Hematopoietic multipotent progenitor cell treated with erythropoietin and hydrocortisone succinate and interleukin-3 and kit ligand, for 15 days (in vitro differentiated cells): ENCODE measurements at regions not wholly inside any gene's neighbourhood (a gene's known extent, or its start where the extent isn't known, plus 50 kb on each side); places are given as distances from the start of the nearest gene placed in this dataset.

Experiments
- DNase-seq: peaks from one replicate; pipeline ENCODE4 v3.0.0-alpha.2; 2015; ENCODE audit warnings: low spot score

GRCh38 chr13:109366525-109366924, 419.9 kb downstream of the IRS2 start:
- DNase-seq = no peak

- DNase-seq = no peak
Measured at GRCh38 chr13:109363431-109363830, 423.0 kb downstream of the IRS2 start.

GRCh38 chr13:109362616-109363015, 423.8 kb downstream of the IRS2 start:
- DNase-seq = no peak

- DNase-seq = no peak
Measured at GRCh38 chr13:109361562-109362289, 424.7 kb downstream of the IRS2 start.

- no peak for DNase-seq
Measured at GRCh38 chr13:109357751-109358471, 428.5 kb downstream of the IRS2 start.

GRCh38 chr13:109355875-109356434, 430.4 kb downstream of the IRS2 start:
- no peak for DNase-seq

GRCh38 chr13:109355166-109355565, 431.2 kb downstream of the IRS2 start:
- no peak for DNase-seq

- DNase-seq = no peak
Measured at GRCh38 chr13:109351236-109351635, 435.1 kb downstream of the IRS2 start.

- DNase-seq = no peak
Measured at GRCh38 chr13:109348519-109349258, 437.7 kb downstream of the IRS2 start.

- no peak for DNase-seq
Measured at GRCh38 chr13:109346060-109346459, 440.3 kb downstream of the IRS2 start.

GRCh38 chr13:109345433-109345941, 440.9 kb downstream of the IRS2 start:
- DNase-seq = no peak

- DNase-seq = no peak
Measured at GRCh38 chr13:109344552-109345157, 441.7 kb downstream of the IRS2 start.

- DNase-seq = no peak
Measured at GRCh38 chr13:109336730-109337129, 449.7 kb downstream of the IRS2 start.

GRCh38 chr13:109333893-109334651, 452.3 kb downstream of the IRS2 start:
- DNase-seq = no peak

- no peak for DNase-seq
Measured at GRCh38 chr13:109332506-109333499, 453.6 kb downstream of the IRS2 start.

GRCh38 chr13:109331898-109332297, 454.5 kb downstream of the IRS2 start:
- DNase-seq = no peak

GRCh38 chr13:109331011-109331433, 455.4 kb downstream of the IRS2 start:
- DNase-seq = no peak

- DNase-seq = no peak
Measured at GRCh38 chr13:109330123-109330522, 456.3 kb downstream of the IRS2 start.

- DNase-seq = no peak
Measured at GRCh38 chr13:109329175-109329574, 457.2 kb downstream of the IRS2 start.

- DNase-seq = no peak
Measured at GRCh38 chr13:109326601-109327000, 459.8 kb downstream of the IRS2 start.
